MCF 10A (cell line): ENCODE measurements at regions not wholly inside any gene's neighbourhood (a gene's known extent, or its start where the extent isn't known, plus 50 kb on each side); places are given as distances from the start of the nearest gene placed in this dataset.

ENCODE experiments used
- BruUV-seq: library from RNA; stranded (reverse); fragments of 400-500 nt; replicated peaks from 2 replicates; lab custom pipeline; 2021; lab: Mats Ljungman, UMichigan
- CTCF ChIA-PET: fragments of 300-600 bp; sonication (Branson Sonifier 250); formaldehyde crosslinking; extraction: SDS; loops from one replicate; lab custom pipeline; 2021; ENCODE audit warnings: antibody characterized with exemption, inconsistent platforms; lab: Yijun Ruan, JAX
- POLR2A ChIA-PET: fragments of 300-600, 350-650 bp; sonication (Branson Sonifier 250); formaldehyde crosslinking; extraction: SDS; loops from one replicate; lab custom pipeline; 2020; ENCODE audit warnings: antibody characterized with exemption, inconsistent platforms; lab: Yijun Ruan, JAX
- DNase-seq: peaks from one replicate; pipeline ENCODE4 v3.0.0-alpha.2; 2018; ENCODE audit not compliant: unreplicated experiment
- H3K27ac Mint-ChIP-seq: one replicate; pipeline ENCODE4 v1.8.0; 2022; ENCODE audit warnings: mild to moderate bottlenecking, low read depth, mixed read lengths; ENCODE audit not compliant: unreplicated experiment
- H3K27me3 Mint-ChIP-seq: one replicate; pipeline ENCODE4 v1.8.0; 2022; ENCODE audit warnings: mixed read lengths; ENCODE audit not compliant: insufficient read depth, unreplicated experiment
- H3K36me3 Mint-ChIP-seq: one replicate; pipeline ENCODE4 v1.8.0; 2022; ENCODE audit warnings: mild to moderate bottlenecking, moderate library complexity, mixed read lengths; ENCODE audit not compliant: insufficient read depth, unreplicated experiment
- H3K4me1 Mint-ChIP-seq: one replicate; pipeline ENCODE4 v1.8.0; 2022; ENCODE audit warnings: mixed read lengths; ENCODE audit not compliant: insufficient read depth, unreplicated experiment
- H3K4me3 Mint-ChIP-seq: one replicate; pipeline ENCODE4 v1.8.0; 2022; ENCODE audit warnings: mild to moderate bottlenecking, moderate library complexity, mixed read lengths; ENCODE audit not compliant: unreplicated experiment
- H3K9me3 Mint-ChIP-seq: one replicate; pipeline ENCODE4 v1.8.0; 2022; ENCODE audit warnings: mixed read lengths; ENCODE audit not compliant: unreplicated experiment
- intact Hi-C: fragments of 100-400 bp; cut with micrococcal nuclease; formaldehyde crosslinking; loops from 2 replicates; pipeline ENCODE4 v1.14.1; 2022
- TF ChIP-seq, protein P1 (sequence below): fragments of 200-600 bp; IDR thresholded peaks from one replicate; pipeline ENCODE4 v1.8.0; 2022; ENCODE audit warnings: antibody characterized with exemption, mild to moderate bottlenecking; ENCODE audit not compliant: unreplicated experiment

DNA sequence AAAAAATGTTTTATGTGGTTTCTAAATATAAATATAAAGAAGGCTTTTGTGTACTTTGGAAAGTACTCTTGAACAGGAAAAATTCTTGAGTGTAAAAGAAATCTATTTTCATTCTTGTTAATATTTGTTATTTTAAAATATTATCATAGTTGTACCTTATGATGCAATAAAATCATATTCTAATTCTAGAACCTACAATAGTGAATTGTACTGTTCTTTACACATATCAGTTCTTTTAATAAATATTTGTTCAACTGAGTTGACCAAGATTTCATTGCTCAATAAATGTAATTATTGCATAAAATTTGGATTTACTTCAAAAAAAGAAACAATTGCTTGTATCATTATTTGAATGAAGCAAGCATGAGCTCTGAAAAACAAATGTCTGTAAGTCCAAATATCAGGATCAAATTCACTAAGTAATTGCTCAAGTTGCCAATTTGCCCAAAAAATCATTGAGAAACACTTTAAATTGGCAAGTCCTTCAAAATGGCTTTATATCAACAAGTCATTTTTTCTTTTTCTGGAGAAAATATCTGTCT is 191.6 kb upstream of the SLC16A7 start:
- intact Hi-C loops = no loop called here

DNA sequence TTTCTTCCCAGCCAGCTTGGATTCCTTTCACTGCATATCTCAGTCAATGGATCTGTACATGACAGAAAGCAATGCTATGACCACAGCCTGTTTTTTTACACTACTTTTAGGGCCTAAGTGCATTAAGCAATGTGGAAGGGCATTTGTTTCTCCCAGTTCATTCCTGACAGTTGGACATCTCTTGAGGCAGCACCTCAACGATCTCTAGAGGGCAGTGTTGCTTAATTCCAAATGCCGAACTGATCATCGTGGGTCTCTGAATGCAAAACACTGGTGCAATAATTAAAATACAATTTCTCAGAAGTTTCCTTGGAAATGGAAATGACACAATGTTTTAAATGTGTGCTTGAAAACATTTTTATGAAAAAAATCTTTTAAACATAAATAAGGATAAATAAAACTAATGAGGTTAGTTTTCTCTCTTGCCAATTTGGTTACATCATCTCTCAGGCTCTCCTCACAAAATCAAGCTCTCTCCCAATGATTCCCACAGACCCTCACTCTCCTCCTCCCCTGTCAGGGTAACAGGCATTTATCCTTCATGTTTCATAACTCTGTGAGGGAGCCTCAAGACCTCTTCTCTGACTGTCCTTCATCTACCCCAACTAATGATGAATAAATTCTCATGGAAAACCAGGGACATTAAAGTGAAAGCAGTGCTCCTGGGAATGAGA is 192.4 kb upstream of the SLC16A7 start:
- BruUV-seq = no TSS peak
- no peak overlapping the region for H3K27ac Mint-ChIP-seq
- peak overlapping the region; percentile 4 for H3K4me3 Mint-ChIP-seq
- H3K27me3 Mint-ChIP-seq = no peaks in the 10 kb centered on the region
- intact Hi-C loops = loop anchor here (1.0 to 2.0 kb wide), 4 partner anchors 191 to 1091 kb away; no protein-coding TSS in a partner anchor
- CTCF ChIA-PET = interaction anchor here (0.6 to 1.8 kb wide), 17 partner anchors 9 to 1594 kb away, joined by 3 to 8 read pairs (median 3); partner anchors contain the start of gene SLC16A7
- no peaks in the 10 kb centered on the region for H3K36me3 Mint-ChIP-seq
- H3K9me3 Mint-ChIP-seq = no peaks in the 10 kb centered on the region
- POLR2A ChIA-PET = interaction anchor here (0.5 to 1.4 kb wide), 3 partner anchors 192 to 194 kb away, joined by 3 to 10 read pairs (median 3); partner anchors contain the start of gene SLC16A7
- TF ChIP-seq, protein P1, sequence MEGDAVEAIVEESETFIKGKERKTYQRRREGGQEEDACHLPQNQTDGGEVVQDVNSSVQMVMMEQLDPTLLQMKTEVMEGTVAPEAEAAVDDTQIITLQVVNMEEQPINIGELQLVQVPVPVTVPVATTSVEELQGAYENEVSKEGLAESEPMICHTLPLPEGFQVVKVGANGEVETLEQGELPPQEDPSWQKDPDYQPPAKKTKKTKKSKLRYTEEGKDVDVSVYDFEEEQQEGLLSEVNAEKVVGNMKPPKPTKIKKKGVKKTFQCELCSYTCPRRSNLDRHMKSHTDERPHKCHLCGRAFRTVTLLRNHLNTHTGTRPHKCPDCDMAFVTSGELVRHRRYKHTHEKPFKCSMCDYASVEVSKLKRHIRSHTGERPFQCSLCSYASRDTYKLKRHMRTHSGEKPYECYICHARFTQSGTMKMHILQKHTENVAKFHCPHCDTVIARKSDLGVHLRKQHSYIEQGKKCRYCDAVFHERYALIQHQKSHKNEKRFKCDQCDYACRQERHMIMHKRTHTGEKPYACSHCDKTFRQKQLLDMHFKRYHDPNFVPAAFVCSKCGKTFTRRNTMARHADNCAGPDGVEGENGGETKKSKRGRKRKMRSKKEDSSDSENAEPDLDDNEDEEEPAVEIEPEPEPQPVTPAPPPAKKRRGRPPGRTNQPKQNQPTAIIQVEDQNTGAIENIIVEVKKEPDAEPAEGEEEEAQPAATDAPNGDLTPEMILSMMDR = peak; percentile 84
- peak; percentile 83 for DNase-seq
- H3K4me1 Mint-ChIP-seq = peaks cover 10% of the 10 kb centered on the region

More for the DNA sequence above, 191.6 kb upstream of the SLC16A7 start:
- peaks cover 10% of the 10 kb centered on the region for H3K4me1 Mint-ChIP-seq
- H3K4me3 Mint-ChIP-seq = no peak overlapping the region
- H3K27me3 Mint-ChIP-seq = no peaks in the 10 kb centered on the region
- TF ChIP-seq, protein P1 = no peak
- no TSS peak for BruUV-seq
- H3K9me3 Mint-ChIP-seq = no peaks in the 10 kb centered on the region
- ChIA-PET CTCF (interaction anchor here (0.6 to 1.8 kb wide), 11 partner anchors 9 to 325 kb away, joined by 3 to 8 read pairs (median 3); partner anchors contain the start of gene SLC16A7), POLR2A (interaction anchor here (0.7 to 1.4 kb wide), 2 partner anchors 192 to 193 kb away, joined by 3 to 10 read pairs; partner anchors contain the start of gene SLC16A7)
- peak; percentile 39 for DNase-seq
- H3K36me3 Mint-ChIP-seq = no peaks in the 10 kb centered on the region
- no peak overlapping the region for H3K27ac Mint-ChIP-seq

- POLR2A ChIA-PET = no interaction called here
- Mint-ChIP-seq H3K27me3 (no peaks in the 10 kb centered on the region), H3K27ac (no peak overlapping the region), H3K4me3 (no peak overlapping the region), H3K4me1 (peaks cover 10% of the 10 kb centered on the region), H3K9me3 (no peaks in the 10 kb centered on the region), H3K36me3 (no peaks in the 10 kb centered on the region)
- BruUV-seq = no TSS peak
- CTCF ChIA-PET = interaction anchor here (0.6 to 1.8 kb wide), 4 partner anchors 9 to 293 kb away, joined by 3 to 4 read pairs (median 4); no protein-coding TSS in a partner anchor
- DNase-seq = no peak
- intact Hi-C loops = loop anchor here (2.0 kb wide), 1 partner anchor 193 kb away; no protein-coding TSS in a partner anchor
- TF ChIP-seq, protein P1 = no peak
Observed at GRCh38 chr12:59401862-59402261, 194.0 kb upstream of the SLC16A7 start.

GRCh38 chr12:59398164-59398563 is 197.7 kb upstream of the SLC16A7 start:
- Mint-ChIP-seq H3K36me3 (no peaks in the 10 kb centered on the region), H3K4me3 (no peak overlapping the region), H3K27me3 (no peaks in the 10 kb centered on the region), H3K9me3 (no peaks in the 10 kb centered on the region), H3K4me1 (peaks cover 7% of the 10 kb centered on the region), H3K27ac (no peak overlapping the region)
- intact Hi-C loops = no loop called here
- CTCF ChIA-PET = no interaction called here
- TF ChIP-seq, protein P1 = no peak
- POLR2A ChIA-PET = interaction anchor here (1.1 kb wide), 1 partner anchor 9 kb away, joined by 3 read pairs; no protein-coding TSS in a partner anchor
- DNase-seq = no peak
- BruUV-seq = no TSS peak
